ENCODE measurements at regions not wholly inside any gene's neighbourhood (a gene's known extent, or its start where the extent isn't known, plus 50 kb on each side); places are given as distances from the start of the nearest gene placed in this dataset.

DNA sequence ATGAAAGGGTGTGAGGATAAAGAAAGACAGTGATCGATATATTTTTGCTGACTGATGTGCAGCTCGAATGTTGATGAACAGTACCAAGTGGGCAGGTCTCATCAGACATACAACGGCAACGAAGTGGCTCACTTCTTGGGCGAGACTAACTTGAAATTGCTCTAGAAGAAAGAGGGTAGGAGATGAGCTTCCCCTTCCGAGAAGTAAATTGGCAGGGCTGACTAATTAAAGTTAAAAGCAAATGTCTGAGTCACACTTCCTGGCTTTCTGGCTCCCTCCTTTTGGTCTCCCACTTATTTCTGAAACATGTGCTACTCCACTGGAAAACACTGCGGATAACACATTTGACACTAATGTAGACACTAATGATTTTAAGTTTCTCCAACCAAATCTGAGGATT lies 228.3 kb downstream of the ABHD5 start:
- Mint-ChIP-seq H3K4me1 (peaks cover 3% of the 10 kb centered on the region), H3K4me3 (no peak overlapping the region), H3K27ac (no peak overlapping the region), H3K9me3 (ENCODE audit: insufficient read depth) (no peaks in the 10 kb centered on the region), H3K27me3 (peaks cover 49% of the 10 kb centered on the region)
- H3K9ac ChIP-seq (ENCODE audit: low read length): no peak overlapping the region
- POLR2A ChIA-PET: no interaction called here
- ATAC-seq (ENCODE audit: low read depth) (no peak), DNase-seq (no peak)
- H3K27me3 ChIP-seq (replicated peaks in 1 of 4; ENCODE audit: control extremely low read depth in 1 of 4, control insufficient read depth in 3 of 4, insufficient read depth in 4 of 4, low read length in 3 of 4): peaks cover 0 to 12% (median 4%) of the 10 kb centered on the region in 4 experiments
- WGBS (ENCODE audit: insufficient coverage): 73% methylated on average over 6 of the region's 7 CpGs
- no peak overlapping the region for H2AFZ ChIP-seq (ENCODE audit: insufficient read depth, low read depth, low read length, poor library complexity, severe bottlenecking)
- no peaks in the 10 kb centered on the region for H3K4me1 ChIP-seq (ENCODE audit: control insufficient read depth in 2 of 2, insufficient read depth in 2 of 2, low read length in 2 of 2)
- H4K20me1 ChIP-seq (ENCODE audit: control insufficient read depth, insufficient read depth, low read length, poor library complexity, severe bottlenecking): no peaks in the 10 kb centered on the region
- CTCF ChIA-PET: interaction anchor here (0.7 to 1.3 kb wide), 2 partner anchors 79 to 158 kb away, joined by 3 read pairs; no protein-coding TSS in a partner anchor
- H3K9me3 ChIP-seq (ENCODE audit: control extremely low read depth in 1 of 3, control insufficient read depth in 2 of 3, insufficient read depth in 1 of 3, low read length in 2 of 3): peaks cover 0 to 9% (median 3%) of the 10 kb centered on the region in 3 donors
- H3K36me3 ChIP-seq (replicated peaks in 1 of 2; ENCODE audit: control extremely low read depth in 1 of 2, control insufficient read depth in 1 of 2, extremely low read depth in 1 of 2, insufficient read depth in 2 of 2, low read length in 1 of 2): no peaks in the 10 kb centered on the region
- TF ChIP-seq, protein P1, sequence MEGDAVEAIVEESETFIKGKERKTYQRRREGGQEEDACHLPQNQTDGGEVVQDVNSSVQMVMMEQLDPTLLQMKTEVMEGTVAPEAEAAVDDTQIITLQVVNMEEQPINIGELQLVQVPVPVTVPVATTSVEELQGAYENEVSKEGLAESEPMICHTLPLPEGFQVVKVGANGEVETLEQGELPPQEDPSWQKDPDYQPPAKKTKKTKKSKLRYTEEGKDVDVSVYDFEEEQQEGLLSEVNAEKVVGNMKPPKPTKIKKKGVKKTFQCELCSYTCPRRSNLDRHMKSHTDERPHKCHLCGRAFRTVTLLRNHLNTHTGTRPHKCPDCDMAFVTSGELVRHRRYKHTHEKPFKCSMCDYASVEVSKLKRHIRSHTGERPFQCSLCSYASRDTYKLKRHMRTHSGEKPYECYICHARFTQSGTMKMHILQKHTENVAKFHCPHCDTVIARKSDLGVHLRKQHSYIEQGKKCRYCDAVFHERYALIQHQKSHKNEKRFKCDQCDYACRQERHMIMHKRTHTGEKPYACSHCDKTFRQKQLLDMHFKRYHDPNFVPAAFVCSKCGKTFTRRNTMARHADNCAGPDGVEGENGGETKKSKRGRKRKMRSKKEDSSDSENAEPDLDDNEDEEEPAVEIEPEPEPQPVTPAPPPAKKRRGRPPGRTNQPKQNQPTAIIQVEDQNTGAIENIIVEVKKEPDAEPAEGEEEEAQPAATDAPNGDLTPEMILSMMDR (IDR thresholded peaks at IDR 0.05): no peak
- TF ChIP-seq EZH2 (IDR thresholded peaks at IDR 0.05; ENCODE audit: borderline replicate concordance, insufficient read depth, low read depth, low read length, poor library complexity, severe bottlenecking): no peak
- H3K4me2 ChIP-seq (replicated peaks; ENCODE audit: low read depth, low read length, poor library complexity, severe bottlenecking): no peak overlapping the region
- intact Hi-C loops (cut with micrococcal nuclease): no loop called here
- H3K27ac ChIP-seq (ENCODE audit: low read length in 2 of 2): no peak overlapping the region
- no peaks in the 10 kb centered on the region for H3K79me2 ChIP-seq (ENCODE audit: control insufficient read depth, insufficient read depth, low read length)
- H3K4me3 ChIP-seq (ENCODE audit: control extremely low read depth in 1 of 5, extremely low read depth in 1 of 5, insufficient read depth in 1 of 5, low read depth in 2 of 5, low read length in 4 of 5): no peak overlapping the region

DNA sequence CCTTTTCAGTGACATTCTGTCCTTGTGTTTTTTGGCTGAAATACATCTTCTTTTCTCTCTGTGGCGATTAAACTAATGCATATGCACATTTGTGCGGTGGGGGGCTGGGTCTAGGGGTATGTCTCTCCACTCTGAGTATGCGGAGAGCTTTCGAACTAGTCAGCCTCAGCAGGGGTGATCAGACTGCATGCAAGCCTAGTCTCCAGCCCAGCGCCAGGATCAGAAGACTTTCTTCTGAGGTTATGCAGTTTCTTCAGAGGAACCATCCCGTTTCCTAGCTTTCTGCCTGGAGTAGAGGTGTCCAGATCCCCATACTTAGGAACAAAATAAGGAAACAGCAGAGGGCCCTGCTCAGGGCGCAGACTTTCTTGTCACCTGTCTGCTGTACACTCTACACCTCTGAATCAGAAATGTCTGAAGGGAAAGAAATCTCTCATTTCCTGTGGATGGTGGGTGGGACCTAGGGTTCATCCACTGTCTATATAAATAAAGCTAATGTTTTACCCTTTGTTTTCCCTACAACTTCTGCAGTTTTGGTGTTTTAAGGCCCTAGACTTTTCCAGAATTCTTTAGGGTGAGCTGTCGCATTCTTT lies 230.4 kb downstream of the ABHD5 start:
- POLR2A ChIA-PET: no interaction called here
- Mint-ChIP-seq H3K9me3 (ENCODE audit: insufficient read depth) (no peaks in the 10 kb centered on the region), H3K27ac (no peak overlapping the region), H3K4me3 (no peak overlapping the region), H3K27me3 (peaks cover 65% of the 10 kb centered on the region), H3K4me1 (peaks cover 4% of the 10 kb centered on the region)
- WGBS (ENCODE audit: insufficient coverage): 76% methylated on average over 5 of the region's 8 CpGs
- CTCF ChIA-PET: no interaction called here
- no peak overlapping the region for H2AFZ ChIP-seq (ENCODE audit: insufficient read depth, low read depth, low read length, poor library complexity, severe bottlenecking)
- no peak overlapping the region for H3K4me3 ChIP-seq (ENCODE audit: control extremely low read depth in 1 of 5, extremely low read depth in 1 of 5, insufficient read depth in 1 of 5, low read depth in 2 of 5, low read length in 4 of 5)
- no peak for DNase-seq
- ATAC-seq (ENCODE audit: low read depth): no peak
- intact Hi-C loops (cut with micrococcal nuclease): no loop called here
- TF ChIP-seq, protein P1 (IDR thresholded peaks at IDR 0.05): no peak
- TF ChIP-seq EZH2 (IDR thresholded peaks at IDR 0.05; ENCODE audit: borderline replicate concordance, insufficient read depth, low read depth, low read length, poor library complexity, severe bottlenecking): no peak
- H3K27ac ChIP-seq (ENCODE audit: low read length in 2 of 2): no peak overlapping the region
- no peaks in the 10 kb centered on the region for H3K4me1 ChIP-seq (ENCODE audit: control insufficient read depth in 2 of 2, insufficient read depth in 2 of 2, low read length in 2 of 2)
- no peaks in the 10 kb centered on the region for H3K79me2 ChIP-seq (ENCODE audit: control insufficient read depth, insufficient read depth, low read length)
- H3K9ac ChIP-seq (ENCODE audit: low read length): no peak overlapping the region
- no peaks in the 10 kb centered on the region for H4K20me1 ChIP-seq (ENCODE audit: control insufficient read depth, insufficient read depth, low read length, poor library complexity, severe bottlenecking)
- H3K9me3 ChIP-seq (ENCODE audit: control extremely low read depth in 1 of 3, control insufficient read depth in 2 of 3, insufficient read depth in 1 of 3, low read length in 2 of 3): peaks cover 0 to 9% (median 3%) of the 10 kb centered on the region in 3 donors
- no peaks in the 10 kb centered on the region for H3K36me3 ChIP-seq (replicated peaks in 1 of 2; ENCODE audit: control extremely low read depth in 1 of 2, control insufficient read depth in 1 of 2, extremely low read depth in 1 of 2, insufficient read depth in 2 of 2, low read length in 1 of 2)
- peaks cover 0 to 21% (median 9%) of the 10 kb centered on the region in 4 experiments for H3K27me3 ChIP-seq (replicated peaks in 1 of 4; ENCODE audit: control extremely low read depth in 1 of 4, control insufficient read depth in 3 of 4, insufficient read depth in 4 of 4, low read length in 3 of 4)
- no peak overlapping the region for H3K4me2 ChIP-seq (replicated peaks; ENCODE audit: low read depth, low read length, poor library complexity, severe bottlenecking)
